ENCODE measurements at regions not wholly inside any gene's neighbourhood (a gene's known extent, or its start where the extent isn't known, plus 50 kb on each side); places are given as distances from the start of the nearest gene placed in this dataset.
"Not testable (repeated sequence)": the region's sequence is repeated elsewhere in the genome, so short reads cannot be mapped to it uniquely, and the experiment has no call there.

GRCh38 chr4:59393780-59394179, 1806.3 kb upstream of the ADGRL3 start:
- ATAC-seq (replicated peaks), result no peak
- Mint-ChIP-seq H3K27ac (no peak overlapping the region), H3K4me1 (no peaks in the 10 kb centered on the region), H3K36me3 (ENCODE audit: low read depth) (no peaks in the 10 kb centered on the region), H3K27me3 (no peaks in the 10 kb centered on the region), H3K9me3 (peaks cover 15% of the 10 kb centered on the region), H3K4me3 (no peak overlapping the region)

- Mint-ChIP-seq H3K27ac (no peak overlapping the region), H3K4me3 (no peak overlapping the region)
These were observed 1799.8 kb upstream of the ADGRL3 start for GRCh38 chr4:59400334-59400733.

GRCh38 chr4:59409647-59410046, 1790.5 kb upstream of the ADGRL3 start:
- no peaks in the 10 kb centered on the region for H3K36me3 Mint-ChIP-seq (ENCODE audit: low read depth)
- no peaks in the 10 kb centered on the region for H3K4me1 Mint-ChIP-seq
- H3K27ac Mint-ChIP-seq, result no peak overlapping the region
- H3K9me3 Mint-ChIP-seq, result peaks cover 9% of the 10 kb centered on the region
- no peak overlapping the region for H3K4me3 Mint-ChIP-seq
- no peaks in the 10 kb centered on the region for H3K27me3 Mint-ChIP-seq
- no peak for ATAC-seq (replicated peaks)

More at GRCh38 chr4:59400334-59400733, 1799.8 kb upstream of the ADGRL3 start:
- Mint-ChIP-seq H3K27me3 (no peaks in the 10 kb centered on the region), H3K36me3 (ENCODE audit: low read depth) (no peaks in the 10 kb centered on the region), H3K4me1 (no peaks in the 10 kb centered on the region), H3K9me3 (peaks cover 10% of the 10 kb centered on the region)
- ATAC-seq (replicated peaks), result no peak

GRCh38 chr4:59412739-59413138, 1787.4 kb upstream of the ADGRL3 start:
- Mint-ChIP-seq H3K4me1 (no peaks in the 10 kb centered on the region), H3K27me3 (no peaks in the 10 kb centered on the region), H3K9me3 (peaks cover 9% of the 10 kb centered on the region), H3K36me3 (ENCODE audit: low read depth) (no peaks in the 10 kb centered on the region), H3K27ac (no peak overlapping the region), H3K4me3 (no peak overlapping the region)
- ATAC-seq (replicated peaks), result no peak

GRCh38 chr4:59455751-59456150, 1744.4 kb upstream of the ADGRL3 start:
- Mint-ChIP-seq H3K4me1 (no peaks in the 10 kb centered on the region), H3K4me3 (no peak overlapping the region), H3K27ac (no peak overlapping the region), H3K36me3 (ENCODE audit: low read depth) (no peaks in the 10 kb centered on the region), H3K27me3 (no peaks in the 10 kb centered on the region), H3K9me3 (peaks cover 11% of the 10 kb centered on the region)
- no peak for ATAC-seq (replicated peaks)

- Mint-ChIP-seq H3K36me3 (ENCODE audit: low read depth) (no peaks in the 10 kb centered on the region), H3K27me3 (no peaks in the 10 kb centered on the region), H3K9me3 (peaks cover 7% of the 10 kb centered on the region), H3K27ac (no peak overlapping the region), H3K4me1 (no peaks in the 10 kb centered on the region), H3K4me3 (no peak overlapping the region)
- no peak for ATAC-seq (replicated peaks)
These were observed 1742.5 kb upstream of the ADGRL3 start for GRCh38 chr4:59457576-59457975.

GRCh38 chr4:59484944-59485343, 1715.2 kb upstream of the ADGRL3 start:
- no peak overlapping the region for H3K4me3 Mint-ChIP-seq
- no peaks in the 10 kb centered on the region for H3K4me1 Mint-ChIP-seq
- no peaks in the 10 kb centered on the region for H3K36me3 Mint-ChIP-seq (ENCODE audit: low read depth)
- peaks cover under 1% of the 10 kb centered on the region for H3K9me3 Mint-ChIP-seq
- ATAC-seq (replicated peaks), result no peak
- no peak overlapping the region for H3K27ac Mint-ChIP-seq
- no peaks in the 10 kb centered on the region for H3K27me3 Mint-ChIP-seq

GRCh38 chr4:59500103-59500502, 1700.0 kb upstream of the ADGRL3 start:
- Mint-ChIP-seq H3K36me3 (ENCODE audit: low read depth) (no peaks in the 10 kb centered on the region), H3K4me3 (no peak overlapping the region), H3K27me3 (no peaks in the 10 kb centered on the region), H3K9me3 (peaks cover 11% of the 10 kb centered on the region), H3K4me1 (no peaks in the 10 kb centered on the region), H3K27ac (no peak overlapping the region)
- ATAC-seq (replicated peaks), result no peak

- Mint-ChIP-seq H3K4me1 (no peaks in the 10 kb centered on the region), H3K36me3 (ENCODE audit: low read depth) (no peaks in the 10 kb centered on the region), H3K27me3 (no peaks in the 10 kb centered on the region), H3K27ac (no peak overlapping the region), H3K9me3 (peaks cover 4% of the 10 kb centered on the region), H3K4me3 (no peak overlapping the region)
- ATAC-seq (replicated peaks), result no peak
These were observed 1696.4 kb upstream of the ADGRL3 start for GRCh38 chr4:59503731-59504130.

GRCh38 chr4:59511809-59512208, 1688.3 kb upstream of the ADGRL3 start:
- H3K4me3 Mint-ChIP-seq, H3K27ac Mint-ChIP-seq: not testable (repeated sequence)

GRCh38 chr4:59517007-59517406, 1683.1 kb upstream of the ADGRL3 start:
- H3K4me1 Mint-ChIP-seq, result no peaks in the 10 kb centered on the region
- no peak for ATAC-seq (replicated peaks)
- no peaks in the 10 kb centered on the region for H3K36me3 Mint-ChIP-seq (ENCODE audit: low read depth)

More at GRCh38 chr4:59511809-59512208, 1688.3 kb upstream of the ADGRL3 start:
- H3K4me1 Mint-ChIP-seq; H3K36me3 Mint-ChIP-seq (ENCODE audit: low read depth); ATAC-seq (replicated peaks); H3K9me3 Mint-ChIP-seq; H3K27me3 Mint-ChIP-seq: not testable (repeated sequence)

GRCh38 chr4:59518005-59518823, 1681.9 kb upstream of the ADGRL3 start:
- ATAC-seq (replicated peaks), result no peak
- Mint-ChIP-seq H3K36me3 (ENCODE audit: low read depth) (no peaks in the 10 kb centered on the region), H3K4me1 (no peaks in the 10 kb centered on the region), H3K27me3 (no peaks in the 10 kb centered on the region), H3K27ac (no peak overlapping the region), H3K9me3 (no peaks in the 10 kb centered on the region), H3K4me3 (no peak overlapping the region)

More at GRCh38 chr4:59517007-59517406, 1683.1 kb upstream of the ADGRL3 start:
- Mint-ChIP-seq H3K27ac (no peak overlapping the region), H3K4me3 (no peak overlapping the region), H3K27me3 (no peaks in the 10 kb centered on the region), H3K9me3 (no peaks in the 10 kb centered on the region)

GRCh38 chr4:59525885-59526284, 1674.2 kb upstream of the ADGRL3 start:
- Mint-ChIP-seq H3K27me3 (no peaks in the 10 kb centered on the region), H3K4me1 (no peaks in the 10 kb centered on the region), H3K27ac (no peak overlapping the region)

GRCh38 chr4:59535541-59535940, 1664.6 kb upstream of the ADGRL3 start:
- Mint-ChIP-seq H3K36me3 (ENCODE audit: low read depth) (no peaks in the 10 kb centered on the region), H3K9me3 (peaks cover 12% of the 10 kb centered on the region), H3K27ac (no peak overlapping the region), H3K4me1 (no peaks in the 10 kb centered on the region), H3K4me3 (no peak overlapping the region), H3K27me3 (no peaks in the 10 kb centered on the region)
- ATAC-seq (replicated peaks), result no peak

More at GRCh38 chr4:59525885-59526284, 1674.2 kb upstream of the ADGRL3 start:
- no peak for ATAC-seq (replicated peaks)
- H3K9me3 Mint-ChIP-seq, result peaks cover 9% of the 10 kb centered on the region
- no peak overlapping the region for H3K4me3 Mint-ChIP-seq
- no peaks in the 10 kb centered on the region for H3K36me3 Mint-ChIP-seq (ENCODE audit: low read depth)

- H3K27me3 Mint-ChIP-seq, result no peaks in the 10 kb centered on the region
- ATAC-seq (replicated peaks), result no peak
- no peak overlapping the region for H3K4me3 Mint-ChIP-seq
- H3K9me3 Mint-ChIP-seq, result peaks cover 12% of the 10 kb centered on the region
- H3K36me3 Mint-ChIP-seq (ENCODE audit: low read depth), result no peaks in the 10 kb centered on the region
- H3K4me1 Mint-ChIP-seq, result no peaks in the 10 kb centered on the region
- H3K27ac Mint-ChIP-seq, result no peak overlapping the region
These were observed 1663.7 kb upstream of the ADGRL3 start for GRCh38 chr4:59536428-59536827.
